ENCODE measurements at regions not wholly inside any gene's neighbourhood (a gene's known extent, or its start where the extent isn't known, plus 50 kb on each side); places are given as distances from the start of the nearest gene placed in this dataset.

GRCh38 chr1:47708658-47709018, 270.8 kb downstream of the FOXD2 start:
- DNase-seq: no peak

GRCh38 chr1:47709019-47709871, 271.4 kb downstream of the FOXD2 start:
- no peak for DNase-seq

- no peak for DNase-seq
These were observed 272.0 kb downstream of the FOXD2 start for GRCh38 chr1:47709872-47710231.

GRCh38 chr1:47710329-47711071, 272.7 kb downstream of the FOXD2 start:
- peak; percentile 58 for DNase-seq
